ENCODE measurements at regions not wholly inside any gene's neighbourhood (a gene's known extent, or its start where the extent isn't known, plus 50 kb on each side); places are given as distances from the start of the nearest gene placed in this dataset.

- no peak for DNase-seq (ENCODE audit: low read depth)
Observed at GRCh38 chr13:63693696-63694095, 2278.0 kb upstream of the PCDH20 start.

GRCh38 chr13:63691474-63691873, 2275.8 kb upstream of the PCDH20 start:
- no peak for DNase-seq (ENCODE audit: low read depth)

- DNase-seq (ENCODE audit: low read depth), result no peak
Observed at GRCh38 chr13:63690672-63691071, 2275.0 kb upstream of the PCDH20 start.

DNA sequence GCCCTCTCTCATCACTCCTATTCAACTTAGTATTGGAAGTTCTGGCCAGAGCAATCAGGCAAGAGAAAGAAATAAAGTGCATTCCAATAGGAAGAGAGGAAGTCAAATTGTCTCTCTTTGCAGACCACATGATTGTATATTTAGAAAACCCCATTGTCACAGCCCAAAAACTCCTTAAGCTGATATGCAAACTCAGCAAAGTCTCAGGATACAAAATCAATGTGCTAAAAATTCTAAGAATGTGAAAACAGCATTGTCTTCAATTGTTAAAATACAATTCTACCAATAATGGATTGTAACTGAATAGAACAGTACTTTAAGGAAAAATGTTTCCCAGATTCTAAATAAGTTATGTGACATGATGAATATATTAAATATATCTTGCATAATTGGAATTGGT, 2269.2 kb upstream of the PCDH20 start:
- no peak for DNase-seq (ENCODE audit: low read depth)

DNA sequence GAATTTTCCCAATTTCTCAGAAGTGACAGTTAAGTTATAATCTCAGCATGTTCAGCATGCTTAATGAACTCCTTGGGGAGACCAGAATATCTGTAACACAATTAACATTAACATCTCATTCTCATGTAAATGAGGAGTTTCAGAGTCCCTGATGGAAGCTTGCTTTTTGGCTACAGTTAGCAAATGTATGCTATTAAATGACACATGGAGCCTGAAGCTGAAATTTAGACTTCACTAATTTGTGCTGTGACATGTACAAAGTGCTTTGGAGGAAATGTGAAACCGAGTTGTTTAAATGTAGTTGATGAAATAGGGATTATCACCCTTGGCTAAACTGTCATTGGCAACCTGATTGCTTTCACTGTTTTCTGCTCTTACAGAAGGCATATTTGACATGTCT, 2265.1 kb upstream of the PCDH20 start:
- DNase-seq (ENCODE audit: low read depth), result no peak

- DNase-seq (ENCODE audit: low read depth), result no peak
Observed at GRCh38 chr13:63671296-63671695, 2255.6 kb upstream of the PCDH20 start.

- no peak for DNase-seq (ENCODE audit: low read depth)
Observed at GRCh38 chr13:63651394-63651793, 2235.7 kb upstream of the PCDH20 start.

- no peak for DNase-seq (ENCODE audit: low read depth)
Observed at GRCh38 chr13:63643543-63643942, 2227.9 kb upstream of the PCDH20 start.

DNA sequence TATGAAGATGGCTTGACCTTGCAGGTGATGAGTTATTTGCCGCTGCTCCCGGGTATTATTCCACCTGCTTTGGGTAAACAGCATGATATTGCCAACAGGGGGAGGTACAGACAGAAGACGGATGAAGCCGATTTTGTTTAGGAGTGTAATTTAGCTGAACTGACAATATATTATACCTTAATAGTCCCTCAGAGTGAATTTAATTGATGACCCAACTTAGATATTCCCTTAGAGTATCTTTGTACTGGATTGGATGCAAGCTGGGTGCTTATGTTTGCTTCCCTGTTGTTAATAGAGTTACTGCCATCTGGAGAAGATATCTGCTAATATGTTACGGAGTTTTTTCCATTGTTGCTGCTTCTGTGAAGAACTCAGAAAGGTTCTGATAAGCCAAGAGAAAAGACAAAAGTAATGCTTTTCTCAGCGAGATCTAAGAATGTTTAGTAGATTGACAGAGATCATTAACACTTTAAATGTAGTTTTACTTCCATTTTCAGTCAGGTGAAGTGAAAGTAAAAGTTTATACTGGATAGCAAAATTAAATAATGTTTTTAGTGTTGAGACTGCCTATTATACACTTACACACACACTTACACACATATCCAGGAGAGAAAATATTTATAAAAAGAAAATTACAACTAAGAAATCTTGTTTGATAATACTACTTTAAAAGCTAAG, 2220.8 kb upstream of the PCDH20 start:
- no peak for DNase-seq (ENCODE audit: low read depth)

- DNase-seq (ENCODE audit: low read depth), result no peak
Observed at GRCh38 chr13:63632321-63632720, 2216.7 kb upstream of the PCDH20 start.

- DNase-seq (ENCODE audit: low read depth), result no peak
Observed at GRCh38 chr13:63631006-63631405, 2215.4 kb upstream of the PCDH20 start.

- no peak for DNase-seq (ENCODE audit: low read depth)
Observed at GRCh38 chr13:63629591-63629990, 2213.9 kb upstream of the PCDH20 start.

- no peak for DNase-seq (ENCODE audit: low read depth)
Observed at GRCh38 chr13:63628310-63628709, 2212.7 kb upstream of the PCDH20 start.

DNA sequence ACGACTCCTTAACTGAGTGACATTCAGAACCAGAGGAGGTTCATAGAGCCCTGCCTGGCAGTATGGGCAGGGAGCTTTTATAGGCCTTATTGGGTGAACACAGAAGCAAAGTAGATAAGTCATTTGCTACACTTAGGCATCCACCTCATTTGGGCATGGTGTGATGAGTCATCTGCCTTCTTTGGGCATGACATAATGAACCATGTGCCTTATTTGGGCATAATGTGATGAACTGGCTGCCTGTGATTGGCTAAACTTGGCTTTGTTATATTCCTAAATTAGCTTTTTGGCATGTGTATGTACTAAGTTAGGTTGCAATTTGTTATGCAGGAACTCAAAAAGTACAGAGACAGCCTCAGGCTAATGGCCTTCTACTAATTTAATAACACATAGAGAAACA, 2210.2 kb upstream of the PCDH20 start:
- no peak for DNase-seq (ENCODE audit: low read depth)

- no peak for DNase-seq (ENCODE audit: low read depth)
Observed at GRCh38 chr13:63614874-63615612, 2199.4 kb upstream of the PCDH20 start.

GRCh38 chr13:63607153-63607552, 2191.5 kb upstream of the PCDH20 start:
- DNase-seq (ENCODE audit: low read depth), result no peak

GRCh38 chr13:63605962-63606361, 2190.3 kb upstream of the PCDH20 start:
- no peak for DNase-seq (ENCODE audit: low read depth)

GRCh38 chr13:63605403-63605802, 2189.8 kb upstream of the PCDH20 start:
- no peak for DNase-seq (ENCODE audit: low read depth)

- DNase-seq (ENCODE audit: low read depth), result no peak
Observed at GRCh38 chr13:63595811-63596210, 2180.2 kb upstream of the PCDH20 start.

GRCh38 chr13:63586467-63586866, 2170.8 kb upstream of the PCDH20 start:
- DNase-seq (ENCODE audit: low read depth), result no peak

DNA sequence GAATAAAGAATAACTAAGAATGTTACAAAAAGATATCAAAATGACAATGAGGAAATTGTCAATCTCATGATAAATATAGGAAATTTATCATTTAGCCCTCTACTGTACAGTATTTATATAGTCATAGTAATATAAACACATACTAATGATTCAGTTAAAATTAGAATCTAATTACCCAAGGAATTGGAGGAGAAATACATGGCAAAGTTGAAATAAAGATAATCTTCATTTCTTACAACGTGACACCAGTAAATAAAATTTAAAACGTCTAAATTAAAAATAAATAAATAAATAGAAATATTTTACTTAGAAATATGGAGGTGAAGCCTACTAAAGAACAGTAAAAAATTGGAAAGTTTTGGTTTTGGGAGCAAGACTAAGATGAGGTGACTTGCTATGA, 2163.1 kb upstream of the PCDH20 start:
- no peak for DNase-seq (ENCODE audit: low read depth)

DNA sequence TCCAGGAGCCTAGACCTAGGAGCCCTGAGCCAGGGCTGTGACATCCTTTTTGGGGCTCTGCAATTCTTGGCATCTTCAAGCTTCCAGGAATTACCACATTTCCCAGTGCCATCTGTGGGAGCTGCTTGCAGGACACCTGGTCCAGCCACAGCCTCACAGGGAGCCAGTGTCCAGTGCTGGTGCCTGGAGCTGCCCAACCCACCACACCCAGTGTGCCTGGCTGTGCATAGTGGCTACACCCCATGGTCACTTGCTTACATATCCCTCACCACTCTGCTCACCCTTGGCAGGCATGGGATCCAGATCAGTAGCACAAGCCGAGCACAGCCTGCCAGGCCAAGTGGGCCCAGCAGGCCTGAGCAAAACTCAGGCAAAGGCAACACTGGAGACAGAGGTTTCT, 2151.4 kb upstream of the PCDH20 start:
- no peak for DNase-seq (ENCODE audit: low read depth)

DNA sequence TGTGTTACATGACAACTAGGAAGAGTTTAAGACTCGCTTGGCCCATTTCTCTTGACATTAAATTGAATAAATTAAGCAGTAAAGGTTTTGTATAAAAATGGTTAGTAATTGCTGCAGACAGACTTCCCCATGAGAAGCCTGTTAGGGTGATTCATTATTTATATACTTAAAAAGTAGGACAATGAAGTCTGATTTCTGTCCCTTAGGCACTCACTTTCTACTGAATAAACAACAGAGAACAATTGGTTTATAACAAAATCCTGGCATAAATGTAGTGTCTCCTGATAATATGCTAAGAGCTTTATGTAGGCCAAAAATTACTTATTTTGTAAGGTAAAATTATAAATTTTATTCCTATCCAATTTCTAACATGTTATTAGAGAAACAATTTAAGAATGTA, 2138.5 kb upstream of the PCDH20 start:
- no peak for DNase-seq (ENCODE audit: low read depth)

DNA sequence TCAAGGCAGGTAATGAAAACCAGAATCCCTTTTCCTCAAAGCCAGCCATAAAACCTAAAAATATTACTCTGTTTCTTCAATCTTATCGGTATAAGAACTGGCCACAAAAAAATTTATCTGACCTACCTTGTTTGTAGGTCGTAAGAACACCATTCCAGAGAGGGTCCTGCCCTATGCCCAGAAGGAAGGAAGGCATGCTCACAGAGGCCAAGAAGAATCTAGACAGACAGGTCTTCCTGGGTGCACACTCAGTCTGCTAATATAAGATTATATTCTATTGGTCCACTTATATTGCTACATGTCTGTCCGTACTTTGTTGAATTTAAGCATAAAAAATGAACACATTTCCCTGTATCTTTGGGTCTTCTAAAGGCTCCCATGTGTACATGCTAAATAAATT, 2136.1 kb upstream of the PCDH20 start:
- DNase-seq (ENCODE audit: low read depth), result no peak

All from Daoy (cell line).